KG1 (cell line): ENCODE measurements at regions not wholly inside any gene's neighbourhood (a gene's known extent, or its start where the extent isn't known, plus 50 kb on each side); places are given as distances from the start of the nearest gene placed in this dataset.
"Not testable (repeated sequence)": the region's sequence is repeated elsewhere in the genome, so short reads cannot be mapped to it uniquely, and the experiment has no call there.

Experiments
- DNase-seq: peaks from one replicate; lab custom pipeline; 2025; lab: John Stamatoyannopoulos, UW

- no peak for DNase-seq
These were observed 160.1 kb upstream of the CDH5 start for GRCh38 chr16:66206363-66206762.

DNA sequence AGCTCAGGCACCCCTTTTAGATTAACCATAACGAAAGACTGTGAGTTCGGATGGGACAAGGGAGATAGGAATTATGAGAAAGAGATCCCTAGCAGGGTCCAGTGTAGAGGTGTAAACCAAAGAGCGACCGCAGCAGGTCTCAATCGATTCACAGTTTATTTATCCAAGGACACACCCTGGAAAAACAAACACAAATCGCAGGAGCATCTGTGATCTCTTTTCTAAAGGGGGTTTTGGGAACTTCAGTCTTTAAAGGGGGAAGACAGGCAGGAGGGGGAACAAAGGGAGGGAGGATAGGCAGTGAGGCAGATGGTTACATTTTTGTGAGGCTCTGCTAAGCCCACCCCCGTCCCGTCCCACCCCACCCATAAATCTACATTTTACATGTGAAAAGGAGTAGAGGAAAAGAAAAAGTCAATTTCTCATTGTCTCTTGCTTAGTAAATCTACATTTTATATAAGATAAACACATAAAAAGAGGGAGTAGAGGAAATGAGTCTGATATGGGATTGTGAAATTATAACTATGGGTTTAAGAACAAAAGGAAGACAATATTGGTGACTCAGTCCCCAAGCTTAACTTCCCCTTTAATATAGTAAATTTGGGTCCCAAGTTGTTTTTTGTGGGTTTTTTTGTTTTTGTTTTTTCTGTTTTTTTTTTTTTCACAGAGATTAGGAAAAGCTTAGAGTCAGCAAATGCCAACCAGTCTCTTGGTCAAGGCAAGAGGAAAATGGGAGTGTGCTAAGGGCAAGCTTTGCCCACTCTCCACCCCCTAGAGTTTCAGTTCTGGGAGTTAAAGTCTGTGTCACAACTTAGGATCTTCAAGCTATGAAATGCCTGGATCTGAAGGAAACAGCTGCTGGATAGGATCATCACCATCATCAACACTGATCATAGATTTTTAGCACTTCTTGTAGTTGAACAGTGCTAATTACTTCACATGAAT lies 160.9 kb upstream of the CDH5 start:
- DNase-seq: no peak

- no peak for DNase-seq
These were observed 161.7 kb upstream of the CDH5 start for GRCh38 chr16:66204756-66205155.

DNA sequence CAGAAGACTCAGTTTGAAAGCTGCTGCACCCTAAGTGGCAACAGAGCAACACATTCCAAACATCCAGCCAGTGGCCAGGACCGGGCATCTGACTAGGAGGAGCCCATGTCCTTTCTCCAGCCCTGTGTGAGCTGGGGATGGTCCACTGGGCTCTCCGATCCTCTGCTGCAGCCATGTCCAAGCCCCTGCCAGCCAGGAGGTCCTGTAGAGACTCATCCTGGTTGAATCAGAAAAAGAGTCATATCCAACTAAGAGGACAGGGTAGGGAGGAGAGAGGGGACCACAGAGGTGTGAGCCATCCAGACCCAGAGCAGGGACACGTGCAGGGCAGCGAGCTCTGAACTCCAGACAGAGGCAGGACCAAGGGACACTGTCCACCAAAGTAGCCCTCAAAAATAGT lies 163.0 kb upstream of the CDH5 start:
- DNase-seq: no peak

DNA sequence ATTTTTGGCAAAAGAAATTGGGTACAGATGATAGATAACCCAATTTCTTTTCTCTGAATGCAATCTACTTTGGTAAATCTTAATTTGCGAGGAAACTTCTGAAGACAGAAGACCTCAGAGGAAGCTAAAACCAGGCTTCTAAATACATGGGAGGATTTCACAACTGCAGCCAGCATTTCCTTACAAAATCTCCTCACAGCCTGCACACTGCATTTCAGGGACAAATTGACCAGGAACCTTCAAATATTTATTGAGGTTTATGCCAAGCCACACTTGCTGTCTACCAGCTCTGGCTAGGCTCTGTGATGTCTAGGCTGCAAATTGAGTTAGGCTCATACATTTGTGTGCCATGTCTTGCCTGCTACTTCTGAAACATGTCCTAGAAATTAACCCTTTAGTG lies 167.3 kb upstream of the CDH5 start:
- DNase-seq: no peak

GRCh38 chr16:66198641-66199040 lies 167.8 kb upstream of the CDH5 start:
- no peak for DNase-seq

- no peak for DNase-seq
These were observed 168.7 kb upstream of the CDH5 start for GRCh38 chr16:66197668-66198278.

DNA sequence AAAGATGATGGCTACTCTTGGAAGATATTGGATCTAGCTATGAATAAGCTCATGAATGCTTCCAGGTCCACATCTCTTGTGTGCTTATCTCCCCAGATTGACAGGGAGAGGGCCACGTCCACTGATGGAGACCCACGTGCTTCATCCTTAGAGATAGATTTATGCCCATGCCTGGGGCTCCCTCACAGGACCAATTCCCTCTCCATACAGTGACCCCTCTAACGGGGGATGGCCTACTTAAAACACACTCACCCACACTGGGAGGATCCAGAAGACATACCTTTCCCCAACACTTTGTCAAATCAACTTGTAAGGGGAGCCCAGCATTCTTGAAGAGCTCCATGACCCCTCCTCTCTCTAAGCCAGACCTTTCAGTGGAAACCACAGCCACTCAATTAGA lies 169.7 kb upstream of the CDH5 start:
- no peak for DNase-seq

GRCh38 chr16:66194866-66195265 lies 171.6 kb upstream of the CDH5 start:
- DNase-seq: no peak

GRCh38 chr16:66193543-66194229 lies 172.8 kb upstream of the CDH5 start:
- DNase-seq: no peak

GRCh38 chr16:66190411-66190810 lies 176.1 kb upstream of the CDH5 start:
- no peak for DNase-seq

DNA sequence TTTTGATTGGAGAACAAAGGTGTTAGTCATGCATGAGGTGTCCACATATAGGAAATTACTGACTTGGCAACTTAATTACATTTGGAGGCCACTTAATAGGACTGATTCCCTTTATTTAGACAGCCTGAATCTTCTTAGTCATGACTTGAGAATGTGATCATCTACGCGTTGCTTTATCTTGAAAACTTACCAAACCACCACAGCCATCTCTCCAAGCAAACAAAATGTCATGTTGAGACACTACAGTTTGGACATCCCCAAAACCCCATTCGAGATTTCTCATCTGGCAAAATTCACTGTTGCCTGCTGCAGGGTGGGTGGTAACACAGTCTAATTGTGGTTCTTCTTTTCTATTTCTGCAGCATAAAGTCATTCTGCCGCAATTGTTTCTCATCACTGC lies 176.5 kb upstream of the CDH5 start:
- no peak for DNase-seq

DNA sequence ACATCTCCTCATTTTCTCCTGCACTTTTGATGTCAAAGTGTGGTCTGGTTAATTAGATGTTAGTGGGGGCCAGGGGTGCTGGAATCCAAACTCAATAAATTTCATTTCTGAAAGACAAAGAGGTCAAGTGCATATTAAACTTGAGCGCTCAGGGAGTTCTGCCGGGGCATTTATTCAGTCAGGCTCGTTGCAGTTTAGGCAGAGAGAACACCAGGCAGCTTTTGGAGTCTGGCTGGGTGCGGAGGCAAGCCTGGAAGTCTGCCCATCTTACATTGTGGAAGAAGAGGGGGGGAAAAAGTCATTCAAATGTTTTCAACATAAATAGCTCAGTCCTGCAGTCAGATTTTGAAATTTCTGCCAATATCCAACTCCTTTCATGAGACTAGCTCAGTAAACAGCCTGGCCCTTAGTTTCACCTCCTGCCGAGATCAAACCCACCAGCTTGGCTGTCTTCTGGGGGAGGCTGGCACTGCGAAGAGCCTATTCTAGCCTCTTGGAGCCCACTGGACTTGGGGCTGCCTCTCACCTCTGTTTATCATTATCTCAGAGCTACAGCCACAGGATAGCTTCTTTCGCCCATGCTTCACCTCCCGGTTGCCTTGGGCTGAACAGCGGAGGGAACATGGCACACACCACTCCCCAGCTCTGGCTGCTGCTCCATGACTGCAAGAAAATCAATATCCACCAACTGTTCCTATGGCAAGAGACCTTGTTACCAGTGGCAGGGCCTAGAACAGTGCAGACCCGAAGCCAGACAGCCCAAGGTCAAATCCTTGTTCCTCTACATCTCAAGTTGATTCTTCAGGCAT lies 177.4 kb upstream of the CDH5 start:
- no peak for DNase-seq

- DNase-seq: no peak
These were observed 180.2 kb upstream of the CDH5 start for GRCh38 chr16:66186251-66186785.

DNA sequence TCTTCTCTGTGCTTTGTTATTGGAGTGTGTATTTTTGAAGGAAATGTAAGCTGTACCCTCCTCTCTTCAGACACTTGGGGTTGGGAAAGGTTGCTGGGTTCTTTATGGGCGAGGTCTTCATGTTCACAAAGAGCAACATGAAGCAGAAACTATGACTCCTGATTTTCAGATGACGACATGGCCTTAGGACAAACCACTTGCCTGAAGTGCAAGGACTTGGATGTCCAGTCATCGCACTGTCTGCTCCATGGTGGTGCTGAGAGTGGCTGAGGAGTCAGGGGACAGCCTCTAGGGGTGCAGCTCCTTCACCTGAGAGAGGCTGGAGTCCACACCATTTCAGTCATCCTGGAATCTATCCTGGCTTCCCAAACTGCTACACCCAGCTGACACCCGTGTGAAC lies 183.9 kb upstream of the CDH5 start:
- no peak for DNase-seq

- no peak for DNase-seq
These were observed 189.8 kb upstream of the CDH5 start for GRCh38 chr16:66176731-66177130.

DNA sequence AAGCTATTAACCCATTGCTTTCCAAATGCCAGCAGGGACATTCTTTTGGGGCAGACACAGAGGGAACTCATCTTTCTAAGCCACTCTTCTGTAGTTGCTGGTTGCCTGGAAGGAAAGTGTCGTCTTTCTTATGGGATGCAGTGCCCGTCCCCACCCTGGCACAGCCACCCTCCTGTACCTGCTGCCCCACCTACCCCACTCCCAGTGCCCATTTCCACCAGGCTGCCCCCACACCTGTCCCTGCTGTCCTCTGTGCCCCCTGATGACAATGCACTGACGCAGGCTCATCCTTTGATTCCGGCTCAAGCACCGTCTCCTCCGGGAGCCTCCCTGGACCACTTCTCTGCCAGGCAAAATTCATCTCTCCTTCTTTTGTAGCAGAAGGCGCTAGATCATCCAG lies 190.4 kb upstream of the CDH5 start:
- no peak for DNase-seq

- DNase-seq: no peak
These were observed 190.9 kb upstream of the CDH5 start for GRCh38 chr16:66175636-66176035.

- DNase-seq: no peak
These were observed 191.4 kb upstream of the CDH5 start for GRCh38 chr16:66175058-66175457.

DNA sequence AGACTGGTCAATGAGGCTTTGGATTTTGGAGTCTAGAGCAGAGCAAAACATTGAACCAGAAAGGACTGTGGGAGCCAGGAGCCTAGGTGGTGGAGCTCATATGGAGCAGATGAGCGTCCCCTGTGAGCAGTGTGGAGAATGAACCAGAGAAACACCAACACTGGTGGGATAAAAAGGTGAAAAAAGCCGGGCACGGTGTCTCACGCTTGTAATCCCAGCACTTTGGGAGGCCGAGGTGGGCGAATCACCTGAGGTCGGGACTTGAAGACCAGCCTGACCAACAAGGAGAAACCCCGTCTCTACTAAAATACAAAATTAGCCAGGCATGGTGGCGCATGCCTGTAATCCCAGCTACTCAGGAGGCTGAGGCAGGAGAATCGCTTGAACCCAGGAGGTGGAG lies 192.7 kb upstream of the CDH5 start:
- DNase-seq: not testable (repeated sequence)

DNA sequence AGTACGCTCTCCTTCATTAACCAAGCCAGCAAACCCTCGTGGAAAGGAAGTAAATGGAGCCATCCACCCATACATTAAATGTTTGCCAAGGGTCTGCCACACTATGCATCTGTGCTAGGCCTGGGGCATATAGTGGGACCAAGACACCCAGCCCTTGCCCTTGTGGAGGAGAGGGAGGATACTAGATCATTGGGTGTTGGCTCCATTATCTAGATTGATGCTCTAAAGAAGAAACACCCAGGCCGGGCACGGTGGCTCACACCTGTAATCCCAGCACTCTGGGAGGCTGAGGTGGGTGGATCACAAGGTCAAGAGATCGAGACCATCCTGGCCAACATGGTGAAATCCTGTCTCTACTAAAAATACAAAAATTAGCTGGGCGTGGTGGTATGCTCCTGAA lies 193.3 kb upstream of the CDH5 start:
- not testable (repeated sequence) for DNase-seq

DNA sequence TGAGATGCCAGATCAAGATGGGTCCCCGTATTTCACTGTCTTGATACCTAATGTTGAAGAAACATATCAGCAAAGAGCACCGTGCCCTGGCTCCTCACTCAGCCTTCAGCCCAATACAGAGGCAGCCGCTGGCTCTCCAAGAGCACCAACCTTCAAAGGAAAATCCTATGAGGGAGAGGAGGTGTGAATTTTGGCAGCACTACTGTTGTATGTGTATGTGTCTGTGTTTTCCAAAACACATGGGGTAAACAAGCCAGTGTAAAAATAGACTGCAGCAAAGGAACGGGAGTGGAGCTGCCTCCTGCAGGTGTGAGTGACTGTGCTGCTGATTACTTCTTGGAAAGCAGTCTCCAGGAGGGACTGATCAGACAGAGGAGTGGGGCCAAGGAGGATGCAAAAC lies 194.0 kb upstream of the CDH5 start:
- DNase-seq: no peak
